ENCODE measurements at regions not wholly inside any gene's neighbourhood (a gene's known extent, or its start where the extent isn't known, plus 50 kb on each side); places are given as distances from the start of the nearest gene placed in this dataset.

- Histone ChIP-seq H3K36me3 (ENCODE audit: control insufficient read depth, insufficient read depth, low read length) (no peaks in the 10 kb centered on the region), H2AK5ac (ENCODE audit: low read length) (no peak overlapping the region), H2BK15ac (replicated peaks; ENCODE audit: low read depth) (no peak overlapping the region), H2BK120ac (ENCODE audit: low read depth, low read length) (no peak overlapping the region), H3K23ac (ENCODE audit: low read length) (no peak overlapping the region), H3K4me3 (ENCODE audit: low read length) (no peak overlapping the region), H3K27me3 (ENCODE audit: insufficient read depth, low read length, poor library complexity) (no peaks in the 10 kb centered on the region), H3K56ac (ENCODE audit: low read length) (no peak overlapping the region), H4K8ac (ENCODE audit: low read depth, low read length) (no peak overlapping the region), H3K4me2 (ENCODE audit: low read length) (no peak overlapping the region), H3K9ac (ENCODE audit: low read length) (no peak overlapping the region), H3K4ac (ENCODE audit: low read depth, low read length) (no peak overlapping the region), H3K79me1 (ENCODE audit: low read length) (no peaks in the 10 kb centered on the region), H3K27ac (ENCODE audit: low read depth, low read length) (no peak overlapping the region), H2BK5ac (ENCODE audit: low read length) (no peak overlapping the region), H3K4me1 (ENCODE audit: control insufficient read depth, low read depth, low read length) (peaks cover 2% of the 10 kb centered on the region), H4K5ac (ENCODE audit: low read length) (no peak overlapping the region), H3K79me2 (ENCODE audit: control insufficient read depth, insufficient read depth, low read length) (no peaks in the 10 kb centered on the region), H3K18ac (ENCODE audit: low read length) (no peak overlapping the region)
- no CpG with 5 or more reads among the region's 12 CpGs for WGBS (ENCODE audit: extremely low coverage, insufficient coverage, low lambda C conversion rate)
- no peak for DNase-seq
Measured at GRCh38 chr2:234329202-234329960, 167.5 kb downstream of the ARL4C start.

- Histone ChIP-seq H3K4me2 (ENCODE audit: low read length) (no peak overlapping the region), H2BK5ac (ENCODE audit: low read length) (no peak overlapping the region), H3K79me2 (ENCODE audit: control insufficient read depth, insufficient read depth, low read length) (no peaks in the 10 kb centered on the region), H3K4me3 (ENCODE audit: low read length) (no peak overlapping the region), H3K4ac (ENCODE audit: low read depth, low read length) (no peak overlapping the region), H3K79me1 (ENCODE audit: low read length) (no peaks in the 10 kb centered on the region), H2BK120ac (ENCODE audit: low read depth, low read length) (no peak overlapping the region), H4K5ac (ENCODE audit: low read length) (no peak overlapping the region), H3K18ac (ENCODE audit: low read length) (no peak overlapping the region), H2BK15ac (replicated peaks; ENCODE audit: low read depth) (no peak overlapping the region), H4K8ac (ENCODE audit: low read depth, low read length) (no peak overlapping the region), H3K27me3 (ENCODE audit: insufficient read depth, low read length, poor library complexity) (no peaks in the 10 kb centered on the region), H3K23ac (ENCODE audit: low read length) (no peak overlapping the region), H3K4me1 (ENCODE audit: control insufficient read depth, low read depth, low read length) (peaks cover under 1% of the 10 kb centered on the region), H3K27ac (ENCODE audit: low read depth, low read length) (no peak overlapping the region), H3K36me3 (ENCODE audit: control insufficient read depth, insufficient read depth, low read length) (no peaks in the 10 kb centered on the region), H3K56ac (ENCODE audit: low read length) (no peak overlapping the region), H2AK5ac (ENCODE audit: low read length) (no peak overlapping the region), H3K9ac (ENCODE audit: low read length) (no peak overlapping the region)
- no peak for DNase-seq
- no CpG with 5 or more reads among the region's 12 CpGs for WGBS (ENCODE audit: extremely low coverage, insufficient coverage, low lambda C conversion rate)
Measured at GRCh38 chr2:234328444-234328990, 168.4 kb downstream of the ARL4C start.

- no peak overlapping the region for H3K4ac ChIP-seq (ENCODE audit: low read depth, low read length)
- WGBS (ENCODE audit: extremely low coverage, insufficient coverage, low lambda C conversion rate): no CpG with 5 or more reads among the region's 2 CpGs
- no peak overlapping the region for H2BK120ac ChIP-seq (ENCODE audit: low read depth, low read length)
- H3K27ac ChIP-seq (ENCODE audit: low read depth, low read length): no peak overlapping the region
- no peak overlapping the region for H3K56ac ChIP-seq (ENCODE audit: low read length)
- H3K4me1 ChIP-seq (ENCODE audit: control insufficient read depth, low read depth, low read length): no peaks in the 10 kb centered on the region
- H3K36me3 ChIP-seq (ENCODE audit: control insufficient read depth, insufficient read depth, low read length): no peaks in the 10 kb centered on the region
- H3K79me2 ChIP-seq (ENCODE audit: control insufficient read depth, insufficient read depth, low read length): no peaks in the 10 kb centered on the region
- H3K4me3 ChIP-seq (ENCODE audit: low read length): no peak overlapping the region
- H4K5ac ChIP-seq (ENCODE audit: low read length): no peak overlapping the region
- no peak overlapping the region for H4K8ac ChIP-seq (ENCODE audit: low read depth, low read length)
- H3K18ac ChIP-seq (ENCODE audit: low read length): no peak overlapping the region
- H2BK5ac ChIP-seq (ENCODE audit: low read length): no peak overlapping the region
- no peak overlapping the region for H3K9ac ChIP-seq (ENCODE audit: low read length)
- H2BK15ac ChIP-seq (replicated peaks; ENCODE audit: low read depth): no peak overlapping the region
- H3K4me2 ChIP-seq (ENCODE audit: low read length): no peak overlapping the region
- no peak overlapping the region for H2AK5ac ChIP-seq (ENCODE audit: low read length)
- H3K79me1 ChIP-seq (ENCODE audit: low read length): no peaks in the 10 kb centered on the region
- no peak for DNase-seq
- H3K27me3 ChIP-seq (ENCODE audit: insufficient read depth, low read length, poor library complexity): no peaks in the 10 kb centered on the region
- no peak overlapping the region for H3K23ac ChIP-seq (ENCODE audit: low read length)
Measured at GRCh38 chr2:234326694-234327093, 170.2 kb downstream of the ARL4C start.

- no peaks in the 10 kb centered on the region for H3K79me2 ChIP-seq (ENCODE audit: control insufficient read depth, insufficient read depth, low read length)
- no peak overlapping the region for H2BK15ac ChIP-seq (replicated peaks; ENCODE audit: low read depth)
- H3K23ac ChIP-seq (ENCODE audit: low read length): no peak overlapping the region
- no peak overlapping the region for H3K4ac ChIP-seq (ENCODE audit: low read depth, low read length)
- no peak overlapping the region for H3K27ac ChIP-seq (ENCODE audit: low read depth, low read length)
- H3K9ac ChIP-seq (ENCODE audit: low read length): no peak overlapping the region
- no peak for DNase-seq
- no CpG with 5 or more reads among the region's 5 CpGs for WGBS (ENCODE audit: extremely low coverage, insufficient coverage, low lambda C conversion rate)
- H2AK5ac ChIP-seq (ENCODE audit: low read length): no peak overlapping the region
- no peak overlapping the region for H3K4me2 ChIP-seq (ENCODE audit: low read length)
- H3K27me3 ChIP-seq (ENCODE audit: insufficient read depth, low read length, poor library complexity): no peaks in the 10 kb centered on the region
- no peaks in the 10 kb centered on the region for H3K79me1 ChIP-seq (ENCODE audit: low read length)
- no peak overlapping the region for H3K18ac ChIP-seq (ENCODE audit: low read length)
- H3K36me3 ChIP-seq (ENCODE audit: control insufficient read depth, insufficient read depth, low read length): no peaks in the 10 kb centered on the region
- no peak overlapping the region for H2BK120ac ChIP-seq (ENCODE audit: low read depth, low read length)
- H3K56ac ChIP-seq (ENCODE audit: low read length): no peak overlapping the region
- H3K4me3 ChIP-seq (ENCODE audit: low read length): no peak overlapping the region
- H4K5ac ChIP-seq (ENCODE audit: low read length): no peak overlapping the region
- H2BK5ac ChIP-seq (ENCODE audit: low read length): no peak overlapping the region
- no peaks in the 10 kb centered on the region for H3K4me1 ChIP-seq (ENCODE audit: control insufficient read depth, low read depth, low read length)
- H4K8ac ChIP-seq (ENCODE audit: low read depth, low read length): no peak overlapping the region
Measured at GRCh38 chr2:234324116-234324515, 172.8 kb downstream of the ARL4C start.

- no peaks in the 10 kb centered on the region for H3K79me1 ChIP-seq (ENCODE audit: low read length)
- no peak overlapping the region for H3K56ac ChIP-seq (ENCODE audit: low read length)
- H4K8ac ChIP-seq (ENCODE audit: low read depth, low read length): no peak overlapping the region
- H3K36me3 ChIP-seq (ENCODE audit: control insufficient read depth, insufficient read depth, low read length): no peaks in the 10 kb centered on the region
- H3K4ac ChIP-seq (ENCODE audit: low read depth, low read length): no peak overlapping the region
- H2AK5ac ChIP-seq (ENCODE audit: low read length): no peak overlapping the region
- H4K5ac ChIP-seq (ENCODE audit: low read length): no peak overlapping the region
- no peaks in the 10 kb centered on the region for H3K4me1 ChIP-seq (ENCODE audit: control insufficient read depth, low read depth, low read length)
- H3K79me2 ChIP-seq (ENCODE audit: control insufficient read depth, insufficient read depth, low read length): no peaks in the 10 kb centered on the region
- H3K18ac ChIP-seq (ENCODE audit: low read length): no peak overlapping the region
- no peak overlapping the region for H3K27ac ChIP-seq (ENCODE audit: low read depth, low read length)
- no peak overlapping the region for H2BK120ac ChIP-seq (ENCODE audit: low read depth, low read length)
- H3K23ac ChIP-seq (ENCODE audit: low read length): no peak overlapping the region
- no peaks in the 10 kb centered on the region for H3K27me3 ChIP-seq (ENCODE audit: insufficient read depth, low read length, poor library complexity)
- no peak overlapping the region for H3K9ac ChIP-seq (ENCODE audit: low read length)
- H2BK5ac ChIP-seq (ENCODE audit: low read length): no peak overlapping the region
- no peak overlapping the region for H2BK15ac ChIP-seq (replicated peaks; ENCODE audit: low read depth)
- H3K4me2 ChIP-seq (ENCODE audit: low read length): no peak overlapping the region
- no peak overlapping the region for H3K4me3 ChIP-seq (ENCODE audit: low read length)
- no peak for DNase-seq
- no CpG with 5 or more reads among the region's 2 CpGs for WGBS (ENCODE audit: extremely low coverage, insufficient coverage, low lambda C conversion rate)
Measured at GRCh38 chr2:234322766-234323465, 174.0 kb downstream of the ARL4C start.

All from mesendoderm (in vitro differentiated cells).